ENCODE measurements at regions not wholly inside any gene's neighbourhood (a gene's known extent, or its start where the extent isn't known, plus 50 kb on each side); places are given as distances from the start of the nearest gene placed in this dataset.

DNA sequence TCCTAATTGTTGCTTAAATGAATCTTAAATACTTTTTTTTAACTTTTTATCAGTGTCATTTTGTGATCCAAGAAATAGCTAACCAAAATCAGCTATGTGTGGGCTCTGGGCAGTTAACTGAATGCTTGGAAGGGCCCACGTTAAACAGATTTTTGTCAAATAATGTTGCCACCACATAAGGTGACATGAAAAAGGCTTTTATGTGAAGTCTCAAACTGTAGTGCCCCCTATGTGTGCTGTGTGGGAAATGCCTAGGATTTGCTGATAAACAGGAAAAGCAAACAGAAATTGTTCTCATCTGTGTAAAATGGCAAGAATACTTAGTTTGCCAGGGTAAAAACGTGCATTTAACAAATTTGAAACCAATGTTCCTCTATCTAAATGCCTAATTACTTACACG, 242.2 kb downstream of the ZNF516 start:
- DNase-seq, result no peak

DNA sequence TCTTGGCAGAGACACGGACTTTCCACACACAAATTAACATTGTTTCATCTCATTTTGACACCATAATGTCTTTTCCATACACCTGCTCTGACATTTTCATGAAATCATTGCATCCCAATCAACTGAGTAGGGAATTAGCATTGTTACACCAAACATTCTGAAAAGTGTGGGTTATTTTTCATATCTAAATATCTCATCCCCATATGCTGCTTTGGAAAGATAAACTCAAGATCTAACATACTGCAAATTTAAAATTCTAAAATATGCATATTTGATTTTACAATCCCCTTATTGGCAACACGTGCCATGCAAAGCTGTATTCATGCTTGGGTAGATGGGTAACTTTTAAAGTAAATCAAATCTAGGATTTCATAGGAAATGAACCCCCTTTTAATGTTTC, 242.9 kb downstream of the ZNF516 start:
- no peak for DNase-seq

DNA sequence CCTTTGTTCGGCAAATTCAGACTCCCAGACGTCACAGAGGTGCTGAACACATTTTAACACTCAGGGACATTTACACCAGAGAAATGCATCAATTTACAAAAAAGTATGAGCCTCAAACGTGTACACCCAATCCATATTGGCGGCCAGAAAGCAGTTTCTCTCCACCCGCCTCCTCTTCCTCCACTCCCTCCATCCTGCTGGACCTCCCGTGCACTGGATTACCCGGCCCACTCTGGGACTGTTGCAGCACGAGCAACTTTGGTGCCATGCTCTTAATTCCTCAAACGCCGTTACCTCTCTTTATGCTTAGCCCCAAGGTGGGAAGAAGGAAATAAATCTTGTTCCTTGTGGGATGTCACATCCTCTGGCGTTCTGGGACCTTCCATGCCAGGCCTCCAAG, 243.4 kb downstream of the ZNF516 start:
- DNase-seq, result no peak

DNA sequence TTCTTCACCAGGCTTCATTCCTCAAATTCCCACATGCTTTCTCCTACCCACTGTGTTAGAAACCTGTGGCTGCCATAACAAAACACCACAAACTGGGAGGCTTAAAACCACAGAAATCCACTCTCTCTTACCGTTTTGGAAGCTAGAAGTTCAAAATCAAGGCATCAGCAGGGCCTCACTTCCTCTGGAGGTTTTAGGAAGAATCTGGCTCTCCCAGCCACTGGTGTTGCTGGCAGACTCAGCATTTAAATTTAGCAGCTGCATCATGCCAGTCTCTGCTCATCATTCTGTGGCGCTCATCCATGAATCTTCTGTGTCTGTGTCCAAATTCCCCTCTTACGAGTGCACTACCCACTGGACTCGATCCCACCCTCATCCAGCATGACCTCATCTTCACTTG, 248.5 kb downstream of the ZNF516 start:
- DNase-seq, result no peak

DNA sequence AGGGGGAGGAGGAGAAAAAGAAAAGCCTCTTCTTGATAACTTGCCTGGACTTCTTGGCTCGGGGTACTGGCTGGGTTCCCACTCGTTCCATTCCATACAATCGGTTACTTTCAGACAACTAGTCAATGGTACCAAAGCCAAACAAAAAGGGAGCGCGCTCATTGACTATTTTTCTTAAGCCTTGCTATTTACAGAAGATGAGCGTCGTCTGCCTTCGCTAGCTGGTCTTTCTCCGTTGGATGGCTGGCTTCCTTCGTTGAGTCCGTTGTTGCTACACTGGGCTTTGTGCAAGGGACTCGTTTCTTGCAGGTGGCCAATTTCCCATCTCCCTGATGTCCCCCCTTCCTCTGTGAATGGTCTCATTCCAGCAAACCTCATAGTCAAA, 260.4 kb downstream of the ZNF516 start:
- no peak for DNase-seq

DNA sequence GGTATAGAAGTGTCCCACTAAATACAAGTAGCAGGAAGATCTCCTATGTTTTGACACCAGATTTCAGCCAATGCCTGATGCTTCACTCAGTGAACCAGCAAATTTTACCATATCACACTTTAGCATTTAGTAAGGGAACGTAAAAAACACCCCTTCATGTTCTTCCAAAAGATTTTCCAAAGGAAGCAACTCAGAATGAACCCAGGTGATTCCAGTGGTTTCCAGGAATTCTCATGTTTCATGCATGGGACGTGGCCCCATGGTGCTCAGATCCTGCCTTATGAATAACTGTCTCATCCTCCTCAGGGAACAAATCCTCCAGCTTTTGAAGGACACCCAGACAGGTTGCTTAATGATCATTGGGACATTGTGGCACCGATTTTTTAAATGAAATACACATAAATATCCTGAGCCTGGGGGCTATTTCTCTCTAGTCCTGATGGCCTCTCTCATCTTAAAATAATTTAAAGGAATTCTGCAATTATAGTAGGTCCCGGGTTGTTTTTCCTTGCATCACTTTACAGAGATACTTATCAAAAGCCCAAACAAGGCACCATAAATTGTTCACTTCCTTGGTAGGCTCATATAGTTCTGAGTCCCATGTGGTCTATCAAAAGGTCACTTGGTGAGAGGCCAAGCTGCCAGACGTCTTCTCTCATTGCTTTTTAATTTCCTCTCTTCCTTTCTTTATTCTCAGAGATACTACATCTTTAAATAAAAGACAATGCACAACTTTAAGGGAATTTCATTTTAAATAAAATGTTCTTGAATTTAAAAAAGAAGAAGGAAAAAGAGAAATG, 261.0 kb downstream of the ZNF516 start:
- no peak for DNase-seq

DNA sequence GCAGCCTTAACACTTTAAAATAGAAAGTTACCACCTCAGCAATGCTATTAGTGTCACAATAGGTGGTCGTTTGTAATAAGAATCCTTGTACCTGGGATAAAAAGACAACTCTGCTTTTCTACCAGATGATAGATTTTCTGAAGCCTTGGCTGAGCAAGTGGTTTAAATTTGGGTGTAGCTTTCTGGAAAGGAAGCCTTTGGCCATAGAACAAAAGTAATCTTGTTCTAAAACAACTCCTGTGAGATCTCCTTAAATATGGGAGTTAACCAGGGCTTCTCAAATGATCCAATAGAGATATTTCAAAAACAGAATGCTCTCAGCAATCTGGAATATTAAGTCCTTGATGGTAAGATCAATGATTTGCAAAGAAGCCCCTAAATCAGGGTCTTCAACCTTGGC, 261.6 kb downstream of the ZNF516 start:
- DNase-seq, result no peak

DNA sequence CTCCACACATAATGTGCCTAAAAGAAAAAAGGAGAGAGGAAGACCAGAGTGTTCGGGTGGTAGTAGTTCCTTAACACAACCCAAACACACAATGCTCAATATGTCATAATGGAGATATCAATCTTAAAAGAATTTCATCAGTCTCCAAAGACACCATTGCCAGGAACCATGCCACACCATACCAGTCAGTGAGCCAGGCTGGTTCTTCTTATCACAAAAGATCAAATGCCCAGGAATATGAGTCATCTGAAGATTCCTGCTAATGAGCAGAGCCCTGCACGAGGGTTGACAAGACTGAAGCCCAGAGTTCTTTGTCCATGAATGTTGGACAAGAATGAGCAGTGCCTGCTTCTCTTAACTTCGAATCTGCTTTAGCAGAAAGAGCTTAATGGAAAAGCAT, 262.3 kb downstream of the ZNF516 start:
- DNase-seq, result no peak

DNA sequence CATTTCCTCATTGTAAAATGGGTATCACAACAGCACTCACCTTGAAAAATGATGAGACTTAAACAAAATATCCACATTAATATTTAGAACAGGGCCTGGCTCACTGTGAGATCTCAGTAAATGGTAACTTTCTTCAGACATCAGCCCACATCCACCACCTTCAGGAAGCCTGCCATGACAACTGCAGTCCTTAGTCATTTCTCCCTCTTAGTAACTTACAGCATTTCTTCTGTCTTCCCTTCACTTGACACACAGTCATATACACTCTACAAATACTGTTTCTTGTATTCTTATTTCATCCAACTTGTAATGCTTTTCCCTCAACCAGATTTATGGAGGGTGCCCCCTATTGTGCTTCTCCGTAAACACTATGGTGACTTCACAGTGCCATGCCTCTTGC, 263.0 kb downstream of the ZNF516 start:
- no peak for DNase-seq

DNA sequence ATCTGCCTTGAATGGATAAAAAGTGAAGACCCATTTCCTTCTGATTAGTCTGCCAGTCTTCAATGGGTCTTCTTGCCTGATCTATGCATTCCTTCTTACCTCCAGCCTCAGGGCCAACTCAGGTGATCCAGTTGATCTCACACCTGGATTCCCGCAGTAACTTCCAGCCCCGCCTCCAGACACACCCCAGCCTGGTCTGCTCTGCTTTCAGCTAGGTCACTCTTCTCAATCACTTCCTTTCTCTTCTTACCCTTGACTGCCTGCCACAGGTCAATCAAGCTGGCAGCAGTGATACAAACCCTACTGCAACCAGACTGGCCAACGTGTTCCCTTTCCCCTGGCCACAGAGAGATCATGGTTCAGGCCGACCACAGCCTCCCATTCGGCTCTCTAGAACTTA, 263.6 kb downstream of the ZNF516 start:
- DNase-seq, result no peak

DNA sequence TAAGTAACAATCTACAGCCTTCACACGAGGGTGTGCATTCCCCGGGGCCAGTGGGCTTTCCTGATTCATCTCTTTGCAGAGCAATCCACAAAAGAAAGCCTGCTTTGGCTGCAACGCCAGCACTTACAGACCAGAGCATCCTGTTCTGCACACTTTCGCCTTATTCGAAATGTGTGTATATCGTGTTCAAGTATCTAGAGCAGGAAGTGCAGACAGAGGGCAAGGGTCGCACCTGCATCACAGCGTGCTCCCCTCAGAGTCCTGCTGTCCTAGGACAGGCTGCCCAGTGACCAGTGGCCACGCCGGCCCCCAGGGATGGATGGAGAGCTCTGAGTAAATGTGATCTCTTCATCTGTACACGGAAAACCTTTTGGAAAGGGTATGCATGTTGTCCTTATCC, 264.3 kb downstream of the ZNF516 start:
- no peak for DNase-seq

DNA sequence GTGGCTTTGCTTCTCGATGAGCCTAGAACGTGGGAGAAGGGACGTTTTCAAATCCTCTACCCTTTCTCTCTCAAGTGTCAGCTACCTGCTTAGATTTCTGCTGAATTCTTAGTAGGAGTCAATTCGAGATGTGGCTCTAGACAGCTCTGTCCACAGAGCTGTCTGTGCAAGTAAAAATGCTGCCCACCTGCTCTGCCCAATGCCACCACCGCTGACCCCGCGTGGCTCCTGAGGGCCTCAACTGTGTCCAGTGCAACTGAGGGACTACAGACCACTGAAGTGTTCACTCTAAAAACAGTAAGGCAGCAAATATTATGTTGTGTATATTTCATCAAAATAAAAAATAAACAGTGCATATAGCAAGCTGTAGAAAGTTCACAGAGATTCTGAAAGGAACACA, 266.3 kb downstream of the ZNF516 start:
- no peak for DNase-seq

DNA sequence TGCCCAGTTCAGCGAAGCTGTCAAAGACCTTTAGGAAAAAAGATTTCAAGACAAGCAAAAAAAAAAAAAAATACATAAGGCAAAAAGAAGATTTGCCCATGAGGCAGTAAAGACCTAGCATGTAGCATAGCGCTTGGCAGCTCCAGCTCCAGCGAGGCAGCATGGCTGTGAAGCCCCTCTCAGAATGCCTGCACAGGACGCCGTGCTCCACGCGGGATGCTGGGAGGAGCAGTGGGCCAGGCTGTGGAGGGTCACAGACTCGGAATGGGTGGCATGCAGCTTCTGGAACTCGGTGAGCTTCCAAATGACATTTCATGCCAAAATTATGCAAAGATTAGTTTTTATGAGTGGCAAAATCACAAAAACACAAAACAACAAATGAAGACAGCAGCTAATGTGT, 267.3 kb downstream of the ZNF516 start:
- DNase-seq, result no peak

DNA sequence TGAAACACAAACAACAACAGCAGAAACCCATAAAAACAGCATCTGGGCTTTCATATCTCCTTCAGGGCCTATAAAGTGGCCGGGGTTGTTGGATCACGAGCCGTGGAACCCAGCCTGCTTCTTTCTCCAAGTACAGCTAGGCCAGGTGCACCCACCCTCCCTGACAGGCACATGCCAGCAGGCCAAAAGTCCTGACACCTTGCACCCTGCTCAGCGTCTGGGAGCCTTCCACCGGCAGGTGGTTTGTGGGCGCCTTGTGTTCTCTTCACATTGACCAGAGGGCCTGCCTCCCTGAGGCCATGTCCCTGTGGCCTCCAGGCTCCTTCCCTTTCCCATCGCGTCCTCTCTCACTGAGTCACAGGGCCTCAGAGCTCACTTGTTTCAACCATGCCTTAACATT, 271.6 kb downstream of the ZNF516 start:
- no peak for DNase-seq

DNA sequence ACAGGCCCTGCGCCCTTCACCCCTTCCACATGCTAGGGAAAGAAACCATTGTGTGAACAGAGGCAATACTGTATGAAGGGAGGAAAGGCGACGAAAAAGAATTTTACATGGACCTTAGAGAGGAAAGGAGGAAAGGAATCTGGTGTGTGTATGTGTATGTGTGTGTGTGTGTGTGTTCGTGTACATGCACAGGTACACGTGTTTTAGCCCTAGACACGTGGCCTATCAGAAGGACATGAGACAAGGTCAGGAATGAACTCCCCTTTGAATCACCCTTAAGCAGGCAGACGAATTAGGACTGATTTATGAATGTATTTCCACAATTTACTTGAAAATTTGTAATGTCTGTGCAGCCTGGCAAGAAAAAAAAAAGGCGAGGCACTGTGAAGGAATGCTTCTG, 276.0 kb downstream of the ZNF516 start:
- DNase-seq, result no peak

DNA sequence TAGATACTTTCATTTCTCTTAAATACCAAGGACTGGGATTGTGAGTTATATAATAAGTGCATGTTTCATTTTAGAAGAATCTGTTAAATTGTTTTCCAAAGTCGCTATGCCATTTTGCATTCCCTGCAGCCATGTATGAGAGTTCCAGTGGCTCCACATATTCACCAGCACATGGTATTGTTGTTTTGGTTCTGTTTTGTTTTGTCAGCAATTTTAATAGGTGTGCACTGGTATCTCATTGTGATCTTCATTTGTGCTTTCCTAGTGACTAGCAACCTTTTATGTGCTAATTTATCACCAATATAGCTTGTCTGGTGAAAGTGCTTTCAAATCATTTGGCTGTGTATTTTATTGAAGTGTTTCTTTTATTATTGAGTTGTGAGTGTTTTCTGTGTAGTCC, 278.9 kb downstream of the ZNF516 start:
- DNase-seq, result no peak

DNA sequence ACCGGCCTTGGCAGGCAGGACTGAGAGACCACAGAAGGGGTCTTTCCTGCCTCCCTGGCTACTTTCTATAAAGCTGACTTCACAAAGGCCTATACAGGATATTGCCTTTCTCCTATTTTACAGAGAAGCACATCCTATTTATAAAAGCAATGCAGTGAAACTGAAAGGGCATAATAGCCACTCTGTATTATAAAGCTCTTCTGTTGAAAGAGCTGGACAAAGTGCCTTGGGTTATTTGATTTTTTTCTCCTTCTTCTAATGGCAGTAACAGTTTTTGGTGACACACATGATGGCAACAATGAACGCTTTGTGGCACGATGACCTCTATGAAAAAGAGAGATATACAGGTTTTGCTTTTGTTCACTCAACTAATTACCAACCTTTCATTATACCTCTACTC, 281.1 kb downstream of the ZNF516 start:
- DNase-seq, result no peak

DNA sequence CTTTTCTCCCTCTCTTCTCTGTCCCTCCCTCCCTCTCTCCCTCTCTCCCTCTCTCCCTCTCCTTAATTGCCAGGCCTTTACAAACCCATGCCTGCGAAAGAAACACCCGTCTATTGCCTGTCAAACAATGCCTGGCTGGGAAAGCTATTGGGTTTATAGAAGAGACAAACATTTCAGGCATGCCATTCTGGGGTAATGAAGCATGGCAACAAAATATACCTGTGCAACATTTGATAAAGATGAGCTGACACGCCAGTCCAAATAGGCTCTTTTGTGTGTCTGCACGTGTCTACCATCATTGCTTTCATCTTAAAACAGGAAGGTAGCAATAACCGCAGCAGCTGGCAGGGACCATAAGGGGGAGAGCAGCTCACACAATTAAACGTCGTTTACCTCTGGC, 282.1 kb downstream of the ZNF516 start:
- DNase-seq, result no peak

DNA sequence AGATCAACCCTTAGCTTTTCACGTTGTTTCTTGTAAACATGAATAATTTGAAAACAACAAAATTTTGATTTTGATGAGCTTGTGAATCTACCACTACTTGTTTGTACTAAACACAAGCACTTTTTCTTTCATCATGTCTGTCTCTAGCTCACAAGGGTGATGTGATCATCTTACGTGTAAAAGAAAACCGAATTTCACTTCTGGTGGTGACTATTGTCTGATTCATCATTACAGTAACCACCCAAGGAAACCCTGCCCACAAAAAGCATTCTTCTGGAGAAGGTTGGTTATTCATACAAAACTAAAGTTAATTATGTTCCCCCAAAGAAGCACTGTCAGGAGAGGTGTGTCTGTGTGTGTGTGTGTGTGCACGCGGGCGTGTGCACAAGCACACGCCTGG, 285.4 kb downstream of the ZNF516 start:
- no peak for DNase-seq

DNA sequence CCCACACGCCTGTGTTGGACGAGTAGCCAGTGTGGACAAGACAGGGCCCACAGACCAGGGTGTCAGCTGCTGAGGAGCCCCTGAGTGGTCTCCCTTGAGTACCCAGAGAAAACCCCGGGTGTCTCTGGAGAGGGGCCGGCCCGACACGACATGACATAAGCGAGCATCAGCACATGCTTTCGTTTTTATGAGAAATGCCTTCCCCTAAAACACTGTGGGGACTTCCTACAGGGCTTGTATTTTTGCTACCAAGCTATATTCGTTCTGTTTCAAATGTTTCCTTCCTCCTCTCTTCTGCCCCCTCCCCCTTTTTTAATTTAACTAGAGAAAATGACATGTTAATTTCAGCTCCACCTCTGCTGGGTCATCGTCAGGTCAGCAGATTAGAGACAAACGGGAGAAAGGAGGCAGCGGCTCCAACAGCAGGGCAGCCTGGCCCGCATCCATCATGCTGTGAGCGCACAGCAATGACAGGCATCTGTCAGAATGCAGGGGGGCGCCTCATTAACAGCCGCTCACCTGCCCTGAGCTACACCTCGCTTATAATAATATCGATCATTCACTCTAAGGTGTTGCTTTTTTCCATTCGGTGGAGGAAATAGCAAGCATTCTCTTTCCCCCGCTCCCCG, 286.2 kb downstream of the ZNF516 start:
- no peak for DNase-seq

DNA sequence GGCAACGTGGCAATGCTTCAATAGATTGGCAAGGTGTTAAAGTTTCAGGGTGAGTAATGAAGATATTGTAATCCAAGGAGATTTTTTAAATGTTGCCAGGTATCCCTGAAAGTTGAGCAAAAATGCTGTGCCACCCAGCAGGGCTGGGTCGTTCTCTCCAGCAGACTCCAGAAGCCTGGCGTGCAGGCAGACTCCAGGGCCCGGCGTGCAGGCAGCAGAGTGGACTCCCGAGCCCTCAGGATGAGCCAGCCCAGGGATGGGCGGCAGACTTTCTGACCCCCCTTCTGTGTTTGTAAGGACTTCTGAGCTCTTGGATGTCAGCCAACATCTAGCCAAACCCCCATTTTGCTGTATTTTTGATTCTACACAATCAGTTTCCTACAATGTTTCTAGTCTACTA, 289.1 kb downstream of the ZNF516 start:
- no peak for DNase-seq

DNA sequence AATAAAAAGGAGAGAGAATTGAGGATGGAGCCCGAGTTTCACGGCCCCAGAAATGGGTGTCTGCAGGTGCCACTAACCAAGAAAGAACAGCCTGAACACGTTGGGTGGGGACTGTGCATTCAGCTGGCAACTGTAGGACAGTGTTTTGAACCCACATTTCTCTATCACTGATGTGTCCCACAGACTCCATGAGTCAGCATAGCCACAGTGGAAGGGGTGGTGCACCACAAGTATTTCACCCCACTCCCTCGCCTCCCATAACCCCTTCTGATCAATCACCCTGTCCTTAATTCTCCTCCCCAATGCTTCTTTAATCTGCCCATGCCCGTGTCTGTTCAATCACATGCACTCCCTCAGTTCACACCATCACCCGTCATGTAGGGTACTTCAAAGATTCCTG, 291.5 kb downstream of the ZNF516 start:
- no peak for DNase-seq

DNA sequence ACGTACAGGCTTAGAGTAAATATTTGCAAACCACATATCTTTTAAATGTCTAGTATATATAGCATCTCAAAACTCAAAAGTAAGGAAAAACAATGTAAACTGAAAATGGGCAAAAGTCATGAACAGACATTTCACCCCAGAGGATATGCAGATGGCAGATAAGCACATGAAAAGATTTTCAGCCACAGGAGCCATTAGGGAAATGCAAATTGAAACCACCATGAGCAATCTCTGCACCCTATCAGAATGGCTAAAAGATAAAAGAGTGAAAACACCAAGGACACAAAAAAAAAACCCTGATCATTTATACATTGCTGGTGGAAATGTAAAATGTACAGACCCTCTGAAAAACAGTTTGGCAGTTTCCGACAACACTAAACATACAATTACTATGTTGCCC, 292.7 kb downstream of the ZNF516 start:
- DNase-seq, result no peak

DNA sequence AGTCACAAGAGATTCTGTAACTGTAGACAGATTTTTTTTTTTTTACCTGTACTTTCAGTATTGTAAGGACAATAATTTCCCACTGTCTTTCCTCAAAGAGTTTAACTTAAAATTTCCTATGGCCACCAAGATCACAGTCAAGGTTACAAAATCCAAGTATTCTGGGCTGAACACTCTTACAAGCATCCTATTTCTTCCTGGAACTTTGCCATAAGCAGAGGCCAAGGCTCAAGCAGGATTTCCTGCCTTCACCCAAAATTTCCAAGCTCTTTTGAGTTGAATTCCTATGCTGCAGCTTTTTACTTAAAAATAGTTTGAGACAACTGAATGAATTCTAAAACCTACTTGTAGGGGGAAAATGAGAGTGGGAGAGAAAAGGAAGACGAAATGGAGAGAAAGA, 299.4 kb downstream of the ZNF516 start:
- no peak for DNase-seq

DNA sequence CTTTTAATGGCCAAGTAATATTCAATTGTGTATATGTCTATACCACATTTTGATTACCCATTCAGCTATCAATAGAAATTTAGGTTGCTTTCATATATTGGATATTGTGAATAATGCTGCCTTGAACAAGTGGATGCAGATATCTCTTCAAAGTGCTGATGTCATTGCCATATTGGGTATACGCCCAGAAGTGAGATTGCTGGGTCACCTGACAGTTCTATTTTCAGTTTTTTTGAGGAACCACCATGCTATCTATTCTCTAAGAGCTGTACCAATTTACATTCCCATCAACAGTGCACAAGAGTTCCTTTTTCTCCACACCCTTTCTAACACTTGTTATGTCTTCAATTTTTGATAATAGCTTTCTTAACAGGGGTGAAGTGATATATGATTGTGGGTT, 306.9 kb downstream of the ZNF516 start:
- DNase-seq, result no peak

Data from cerebellar nuclear complex (tissue), 1 donor.